ENCODE measurements at regions not wholly inside any gene's neighbourhood (a gene's known extent, or its start where the extent isn't known, plus 50 kb on each side); places are given as distances from the start of the nearest gene placed in this dataset.

- ATAC-seq (no peak), DNase-seq (no peak)
- no peak overlapping the region for H3K27ac Mint-ChIP-seq
- H3K9me3 Mint-ChIP-seq (ENCODE audit: low read depth) = no peaks in the 10 kb centered on the region
- H3K36me3 Mint-ChIP-seq (ENCODE audit: low read depth) = no peaks in the 10 kb centered on the region
- H3K4me1 Mint-ChIP-seq = no peaks in the 10 kb centered on the region
- POLR2A ChIA-PET = no interaction called here
- no peaks in the 10 kb centered on the region for H3K27me3 Mint-ChIP-seq
- no peak overlapping the region for H3K4me3 Mint-ChIP-seq
- CTCF ChIA-PET = no interaction called here
- intact Hi-C loops (cut with DNase I, micrococcal nuclease) = no loop called here
These were observed 88.9 kb upstream of the TRIO start for GRCh38 chr5:14054111-14054854.

GRCh38 chr5:14050821-14051220 is 92.3 kb upstream of the TRIO start:
- Mint-ChIP-seq H3K27ac (no peak overlapping the region), H3K4me3 (no peak overlapping the region), H3K27me3 (peaks cover 2% of the 10 kb centered on the region), H3K9me3 (ENCODE audit: low read depth) (no peaks in the 10 kb centered on the region), H3K36me3 (ENCODE audit: low read depth) (no peaks in the 10 kb centered on the region), H3K4me1 (no peaks in the 10 kb centered on the region)
- ATAC-seq (no peak), DNase-seq (no peak)
- intact Hi-C loops (cut with DNase I, micrococcal nuclease) = no loop called here
- ChIA-PET POLR2A (no interaction called here), CTCF (no interaction called here)

- intact Hi-C loops (cut with DNase I, micrococcal nuclease) = no loop called here
- POLR2A ChIA-PET = no interaction called here
These were observed 94.7 kb upstream of the TRIO start for GRCh38 chr5:14048434-14048833.

GRCh38 chr5:14041528-14042192 is 97.2 kb upstream of the DNAH5 start:
- CTCF ChIA-PET = interaction anchor here (0.6 kb wide), 1 partner anchor 17 kb away, joined by 3 read pairs; no protein-coding TSS in a partner anchor
- no peaks in the 10 kb centered on the region for H3K36me3 Mint-ChIP-seq (ENCODE audit: low read depth)
- H3K9me3 Mint-ChIP-seq (ENCODE audit: low read depth) = no peaks in the 10 kb centered on the region
- intact Hi-C loops (cut with DNase I, micrococcal nuclease) = no loop called here
- no peak overlapping the region for H3K27ac Mint-ChIP-seq
- H3K4me3 Mint-ChIP-seq = no peak overlapping the region
- DNase-seq (no peak), ATAC-seq (no peak)
- H3K27me3 Mint-ChIP-seq = peaks cover 9% of the 10 kb centered on the region
- POLR2A ChIA-PET = no interaction called here
- H3K4me1 Mint-ChIP-seq = no peaks in the 10 kb centered on the region

More at GRCh38 chr5:14048434-14048833, 94.7 kb upstream of the TRIO start:
- Mint-ChIP-seq H3K9me3 (ENCODE audit: low read depth) (no peaks in the 10 kb centered on the region), H3K4me3 (no peak overlapping the region), H3K27ac (no peak overlapping the region), H3K4me1 (no peaks in the 10 kb centered on the region), H3K27me3 (peaks cover 2% of the 10 kb centered on the region), H3K36me3 (ENCODE audit: low read depth) (no peaks in the 10 kb centered on the region)
- ATAC-seq = no peak
- DNase-seq = no peak
- CTCF ChIA-PET = no interaction called here

- DNase-seq = no peak
- Mint-ChIP-seq H3K27ac (no peak overlapping the region), H3K9me3 (ENCODE audit: low read depth) (no peaks in the 10 kb centered on the region), H3K4me1 (peaks cover 6% of the 10 kb centered on the region), H3K27me3 (peaks cover 11% of the 10 kb centered on the region), H3K36me3 (ENCODE audit: low read depth) (no peaks in the 10 kb centered on the region), H3K4me3 (no peak overlapping the region)
- ChIA-PET CTCF (no interaction called here), POLR2A (no interaction called here)
- intact Hi-C loops (cut with DNase I, micrococcal nuclease) = no loop called here
- ATAC-seq = no peak
These were observed 96.1 kb upstream of the DNAH5 start for GRCh38 chr5:14040542-14040941.

- no peaks in the 10 kb centered on the region for H3K36me3 Mint-ChIP-seq (ENCODE audit: low read depth)
- ATAC-seq (no peak), DNase-seq (no peak)
- peaks cover 18% of the 10 kb centered on the region for H3K27me3 Mint-ChIP-seq
- ChIA-PET POLR2A (no interaction called here), CTCF (no interaction called here)
- H3K4me3 Mint-ChIP-seq = no peak overlapping the region
- intact Hi-C loops (cut with DNase I, micrococcal nuclease) = no loop called here
- H3K9me3 Mint-ChIP-seq (ENCODE audit: low read depth) = no peaks in the 10 kb centered on the region
- no peak overlapping the region for H3K27ac Mint-ChIP-seq
- H3K4me1 Mint-ChIP-seq = peaks cover 6% of the 10 kb centered on the region
These were observed 95.1 kb upstream of the DNAH5 start for GRCh38 chr5:14039576-14039975.

GRCh38 chr5:14039063-14039462 is 94.6 kb upstream of the DNAH5 start:
- H3K36me3 Mint-ChIP-seq (ENCODE audit: low read depth) = no peaks in the 10 kb centered on the region
- DNase-seq (no peak), ATAC-seq (no peak)
- H3K27me3 Mint-ChIP-seq = peaks cover 20% of the 10 kb centered on the region
- H3K9me3 Mint-ChIP-seq (ENCODE audit: low read depth) = no peaks in the 10 kb centered on the region
- intact Hi-C loops (cut with DNase I, micrococcal nuclease) = no loop called here
- peaks cover 6% of the 10 kb centered on the region for H3K4me1 Mint-ChIP-seq
- no peak overlapping the region for H3K27ac Mint-ChIP-seq
- POLR2A ChIA-PET = no interaction called here
- no peak overlapping the region for H3K4me3 Mint-ChIP-seq
- CTCF ChIA-PET = no interaction called here

- Mint-ChIP-seq H3K9me3 (ENCODE audit: low read depth) (no peaks in the 10 kb centered on the region), H3K4me1 (peaks cover 6% of the 10 kb centered on the region), H3K36me3 (ENCODE audit: low read depth) (no peaks in the 10 kb centered on the region), H3K27ac (no peak overlapping the region), H3K27me3 (peaks cover 23% of the 10 kb centered on the region), H3K4me3 (no peak overlapping the region)
- ChIA-PET POLR2A (interaction anchor here (0.7 kb wide), 1 partner anchor 142 kb away, joined by 3 read pairs; no protein-coding TSS in a partner anchor), CTCF (interaction anchor here (0.9 kb wide), 1 partner anchor 287 kb away, joined by 3 read pairs; no protein-coding TSS in a partner anchor)
- intact Hi-C loops (cut with DNase I, micrococcal nuclease) = no loop called here
- ATAC-seq = no peak
- peak; percentile 5 for DNase-seq
These were observed 94.0 kb upstream of the DNAH5 start for GRCh38 chr5:14038341-14038959.

GRCh38 chr5:14036947-14037346 is 92.5 kb upstream of the DNAH5 start:
- CTCF ChIA-PET = no interaction called here

GRCh38 chr5:14036514-14036913 is 92.0 kb upstream of the DNAH5 start:
- intact Hi-C loops (cut with DNase I, micrococcal nuclease) = no loop called here
- H3K4me1 Mint-ChIP-seq = peaks cover 6% of the 10 kb centered on the region
- ATAC-seq (no peak), DNase-seq (no peak)
- H3K36me3 Mint-ChIP-seq (ENCODE audit: low read depth) = no peaks in the 10 kb centered on the region
- H3K4me3 Mint-ChIP-seq = no peak overlapping the region
- no peaks in the 10 kb centered on the region for H3K9me3 Mint-ChIP-seq (ENCODE audit: low read depth)
- peaks cover 23% of the 10 kb centered on the region for H3K27me3 Mint-ChIP-seq
- no peak overlapping the region for H3K27ac Mint-ChIP-seq
- CTCF ChIA-PET = no interaction called here
- POLR2A ChIA-PET = no interaction called here

More at GRCh38 chr5:14036947-14037346, 92.5 kb upstream of the DNAH5 start:
- no peaks in the 10 kb centered on the region for H3K36me3 Mint-ChIP-seq (ENCODE audit: low read depth)
- peaks cover 23% of the 10 kb centered on the region for H3K27me3 Mint-ChIP-seq
- H3K4me1 Mint-ChIP-seq = peaks cover 6% of the 10 kb centered on the region
- intact Hi-C loops (cut with DNase I, micrococcal nuclease) = no loop called here
- POLR2A ChIA-PET = no interaction called here
- ATAC-seq (no peak), DNase-seq (no peak)
- H3K4me3 Mint-ChIP-seq = no peak overlapping the region
- H3K9me3 Mint-ChIP-seq (ENCODE audit: low read depth) = no peaks in the 10 kb centered on the region
- H3K27ac Mint-ChIP-seq = no peak overlapping the region

- CTCF ChIA-PET = no interaction called here
- intact Hi-C loops (cut with DNase I, micrococcal nuclease) = no loop called here
- peaks cover 6% of the 10 kb centered on the region for H3K4me1 Mint-ChIP-seq
- POLR2A ChIA-PET = no interaction called here
- peak; percentile 42 for ATAC-seq
- H3K4me3 Mint-ChIP-seq = no peak overlapping the region
- peaks cover 20% of the 10 kb centered on the region for H3K27me3 Mint-ChIP-seq
- no peaks in the 10 kb centered on the region for H3K36me3 Mint-ChIP-seq (ENCODE audit: low read depth)
- no peak overlapping the region for H3K27ac Mint-ChIP-seq
- DNase-seq = no peak
- no peaks in the 10 kb centered on the region for H3K9me3 Mint-ChIP-seq (ENCODE audit: low read depth)
These were observed 91.5 kb upstream of the DNAH5 start for GRCh38 chr5:14035859-14036503.

- DNase-seq (no peak), ATAC-seq (no peak)
- intact Hi-C loops (cut with DNase I, micrococcal nuclease) = no loop called here
- H3K4me3 Mint-ChIP-seq = no peak overlapping the region
- H3K36me3 Mint-ChIP-seq (ENCODE audit: low read depth) = no peaks in the 10 kb centered on the region
- H3K27ac Mint-ChIP-seq = no peak overlapping the region
- peaks cover 6% of the 10 kb centered on the region for H3K4me1 Mint-ChIP-seq
- peaks cover 18% of the 10 kb centered on the region for H3K27me3 Mint-ChIP-seq
- no peaks in the 10 kb centered on the region for H3K9me3 Mint-ChIP-seq (ENCODE audit: low read depth)
- ChIA-PET POLR2A (no interaction called here), CTCF (no interaction called here)
These were observed 90.5 kb upstream of the DNAH5 start for GRCh38 chr5:14034963-14035362.
